ENCODE measurements at regions not wholly inside any gene's neighbourhood (a gene's known extent, or its start where the extent isn't known, plus 50 kb on each side); places are given as distances from the start of the nearest gene placed in this dataset.

DNA sequence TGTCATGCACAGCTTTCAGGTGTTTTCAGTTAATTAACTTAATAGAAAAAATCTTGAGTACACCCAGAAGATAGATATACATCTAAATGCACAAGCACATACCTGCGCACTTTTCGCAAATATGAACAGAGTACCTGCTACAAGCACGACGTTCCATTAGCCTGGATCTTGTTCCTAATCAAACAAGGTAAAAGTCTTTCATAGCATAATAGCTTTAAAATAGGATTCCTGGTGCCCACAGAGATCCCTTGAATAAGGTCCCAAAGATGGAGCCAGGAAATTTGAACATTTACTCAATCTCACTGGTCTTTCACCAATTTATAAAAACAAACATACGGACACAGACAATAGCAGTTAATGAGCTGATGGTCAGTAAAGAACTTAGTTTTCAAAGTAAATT, 689.8 kb upstream of the CHORDC1 start:
- DNase-seq = no peak

GRCh38 chr11:90911192-90911591, 688.3 kb upstream of the CHORDC1 start:
- DNase-seq = no peak

DNA sequence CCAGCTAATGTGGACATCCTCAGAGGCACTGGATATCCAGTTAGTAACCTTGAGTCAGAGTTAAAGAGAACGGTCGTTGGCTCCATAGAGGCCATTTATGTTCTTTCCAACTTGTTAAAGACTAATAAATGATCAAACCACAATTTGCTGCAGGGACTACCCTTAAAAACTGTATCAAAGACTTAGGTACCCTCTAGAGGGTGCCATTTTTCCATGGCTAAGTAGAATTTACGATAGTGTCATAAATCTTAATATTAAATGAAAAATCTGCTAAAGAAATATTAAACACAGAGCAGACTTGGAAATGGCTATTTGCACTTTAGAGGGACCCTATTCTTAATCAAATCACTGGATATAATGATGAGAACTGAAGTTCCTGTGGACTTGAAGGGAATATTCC, 685.2 kb upstream of the CHORDC1 start:
- no peak for DNase-seq

GRCh38 chr11:90895850-90896249, 673.0 kb upstream of the CHORDC1 start:
- no peak for DNase-seq

GRCh38 chr11:90890347-90890746, 667.5 kb upstream of the CHORDC1 start:
- DNase-seq = no peak

- DNase-seq = no peak
Observed at GRCh38 chr11:90884181-90884580, 661.3 kb upstream of the CHORDC1 start.

DNA sequence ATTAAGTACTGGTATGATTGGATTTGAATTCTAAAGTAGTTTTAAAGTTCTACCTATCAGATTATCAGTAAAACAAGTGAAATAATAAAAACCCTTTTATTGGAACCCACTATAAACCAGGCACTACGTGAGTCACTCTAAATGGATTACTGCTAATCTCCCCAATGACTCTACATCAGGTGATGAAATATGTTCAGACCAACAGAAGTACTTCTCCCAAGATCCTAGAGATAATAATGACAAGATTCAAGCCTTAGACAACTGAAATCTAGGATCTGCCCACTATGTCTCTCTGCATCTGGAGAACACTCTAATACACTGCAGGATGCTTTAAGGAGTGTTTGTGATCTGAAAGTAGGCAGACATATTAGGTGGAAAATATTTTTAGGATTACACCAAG, 652.1 kb upstream of the CHORDC1 start:
- DNase-seq = no peak

- DNase-seq = no peak
Observed at GRCh38 chr11:90874281-90874680, 651.4 kb upstream of the CHORDC1 start.

GRCh38 chr11:90867416-90867815, 644.6 kb upstream of the CHORDC1 start:
- DNase-seq = no peak

GRCh38 chr11:90856790-90857189, 633.9 kb upstream of the CHORDC1 start:
- DNase-seq = no peak

DNA sequence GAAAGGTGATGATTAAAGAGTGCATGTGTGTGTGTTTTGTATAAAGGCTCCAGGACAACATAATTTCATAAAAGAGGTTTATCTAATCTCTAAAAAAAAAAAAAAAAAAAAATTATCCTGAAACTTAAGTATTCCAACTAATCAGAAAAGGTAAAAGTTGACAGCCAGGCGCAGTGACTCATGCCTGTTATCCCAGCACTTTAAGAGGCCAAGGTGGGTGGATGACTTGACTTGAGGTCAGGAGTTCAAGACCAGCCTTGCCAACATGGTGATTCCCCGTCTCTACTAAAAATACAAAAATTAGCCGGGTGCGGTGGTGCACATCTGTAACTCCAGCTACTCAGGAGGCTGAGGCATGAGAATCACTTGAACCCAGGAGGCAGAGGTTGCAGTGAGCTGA, 632.7 kb upstream of the CHORDC1 start:
- DNase-seq = no peak

GRCh38 chr11:90851196-90851595, 628.3 kb upstream of the CHORDC1 start:
- no peak for DNase-seq

DNA sequence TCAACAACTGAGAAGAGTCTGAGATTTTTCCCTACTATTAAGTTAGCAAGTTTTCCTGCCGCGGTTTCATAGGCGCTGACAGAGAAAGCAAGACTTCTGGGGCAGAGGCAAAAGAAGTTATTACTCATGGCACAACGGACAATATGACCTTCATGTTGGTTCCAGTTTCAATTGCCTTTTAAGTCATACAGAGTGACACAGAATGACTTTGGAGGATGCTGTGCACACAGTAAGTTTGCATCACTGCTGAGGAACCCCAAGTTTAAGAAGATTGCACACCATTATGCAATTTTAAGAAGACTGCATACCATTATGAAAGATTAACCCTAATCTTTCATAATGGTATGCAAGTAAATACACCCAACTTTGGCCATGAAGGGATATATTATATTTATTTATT, 626.5 kb upstream of the CHORDC1 start:
- DNase-seq = no peak

- no peak for DNase-seq
Observed at GRCh38 chr11:90847268-90847886, 624.5 kb upstream of the CHORDC1 start.

DNA sequence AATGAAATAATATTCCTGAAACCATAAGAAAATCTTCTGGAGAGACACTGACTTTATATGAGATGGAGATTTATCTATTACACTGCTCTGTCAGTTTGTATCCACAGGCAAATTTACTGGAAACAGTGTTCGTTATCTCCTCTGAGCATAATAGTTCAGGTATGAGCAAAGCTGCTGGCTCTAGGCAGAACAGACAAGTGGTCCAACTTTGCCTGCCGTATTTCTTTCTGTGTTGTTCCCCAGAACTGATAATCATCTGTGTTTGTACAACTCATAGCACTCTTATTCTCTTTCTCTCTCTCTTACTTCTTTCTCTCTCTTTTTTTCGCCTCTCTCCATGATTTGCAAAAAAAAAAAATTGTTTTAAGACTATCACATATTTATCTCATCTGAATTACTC, 623.8 kb upstream of the CHORDC1 start:
- DNase-seq = no peak

GRCh38 chr11:90845799-90846198, 623.0 kb upstream of the CHORDC1 start:
- no peak for DNase-seq

- no peak for DNase-seq
Observed at GRCh38 chr11:90845126-90845525, 622.3 kb upstream of the CHORDC1 start.

GRCh38 chr11:90844041-90844440, 621.2 kb upstream of the CHORDC1 start:
- DNase-seq = no peak

GRCh38 chr11:90842681-90843080, 619.8 kb upstream of the CHORDC1 start:
- DNase-seq = no peak

DNA sequence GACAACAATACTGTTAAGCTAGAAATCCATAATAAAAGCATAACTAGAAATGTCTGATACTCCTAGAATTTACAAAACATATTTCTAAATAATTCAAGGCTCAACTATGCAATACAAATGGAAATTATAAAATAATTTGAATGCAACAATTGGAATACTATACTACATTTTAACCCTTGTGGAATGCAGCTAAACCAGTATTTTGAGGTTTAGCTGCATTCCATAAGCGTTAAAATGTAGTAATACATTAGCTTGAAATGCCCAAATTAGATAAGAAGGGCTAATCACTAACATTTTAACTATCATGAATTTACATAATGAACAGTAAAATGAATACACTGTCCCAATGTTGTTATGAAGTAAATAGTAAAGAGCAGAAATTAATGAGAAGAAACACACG, 617.2 kb upstream of the CHORDC1 start:
- no peak for DNase-seq

- DNase-seq = no peak
Observed at GRCh38 chr11:90836031-90836430, 613.2 kb upstream of the CHORDC1 start.

DNA sequence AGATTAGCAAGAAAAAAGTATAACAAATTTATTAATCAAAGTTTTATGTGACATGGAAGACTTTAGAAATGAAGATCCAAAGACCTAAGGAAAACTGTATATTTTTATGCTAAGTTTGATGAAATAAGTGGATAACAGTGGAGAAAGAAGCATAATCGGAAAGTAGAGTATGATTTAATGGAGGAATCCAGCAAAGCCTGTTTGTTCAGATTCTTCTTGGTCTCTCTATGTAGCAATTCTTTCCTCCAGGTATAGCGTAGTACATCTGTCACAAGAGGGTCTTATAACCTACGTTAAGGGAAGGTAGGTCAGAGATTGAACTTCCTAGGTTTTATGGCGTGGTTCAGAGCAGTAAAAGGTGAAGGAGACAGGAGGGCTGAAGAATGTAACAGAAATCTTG, 600.6 kb upstream of the CHORDC1 start:
- DNase-seq = no peak

GRCh38 chr11:90822996-90823395, 600.1 kb upstream of the CHORDC1 start:
- no peak for DNase-seq

DNA sequence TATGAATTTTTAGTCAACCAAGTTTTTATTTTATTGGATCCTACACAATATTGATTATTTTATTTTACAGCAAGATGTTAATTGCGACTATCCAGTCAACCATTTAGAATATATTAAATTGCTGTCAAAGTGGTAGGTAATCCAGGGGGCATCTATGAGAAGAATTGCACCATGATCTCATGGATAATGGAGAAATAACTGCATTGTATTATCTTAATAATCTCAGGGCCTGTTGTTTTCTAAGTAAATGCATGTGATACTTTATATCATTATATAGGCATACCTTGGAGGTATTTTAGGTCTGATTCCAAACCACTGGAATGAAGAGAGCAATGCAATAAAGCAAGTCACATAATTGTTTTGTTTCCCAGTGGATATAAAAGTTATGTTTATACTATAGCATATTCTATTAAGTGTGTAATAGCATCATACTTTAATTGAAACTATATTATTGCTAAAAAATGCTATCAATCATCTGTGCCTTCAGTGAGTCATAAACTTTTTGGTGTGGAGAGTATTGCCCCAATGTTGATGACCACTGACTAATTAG, 595.4 kb upstream of the CHORDC1 start:
- DNase-seq = no peak

- no peak for DNase-seq
Observed at GRCh38 chr11:90809581-90809980, 586.7 kb upstream of the CHORDC1 start.

Data from hematopoietic multipotent progenitor cell treated with erythropoietin and hydrocortisone succinate and interleukin-3 and kit ligand, for 6 days (in vitro differentiated cells).